Caki2 (cell line): ENCODE measurements at regions not wholly inside any gene's neighbourhood (a gene's known extent, or its start where the extent isn't known, plus 50 kb on each side); places are given as distances from the start of the nearest gene placed in this dataset.

Source experiments
- DNase-seq: peaks from one replicate; pipeline ENCODE4 v3.0.0-alpha.2; 2015; ENCODE audit warnings: low read depth
- in situ Hi-C: cut with HindIII; loops from 2 replicates; pipeline ENCODE4 v1.10.0; 2016; ENCODE audit warnings: low sequenced_read_pairs, low pct_unique_long_range_greater_than_20kb, mixed read lengths

DNA sequence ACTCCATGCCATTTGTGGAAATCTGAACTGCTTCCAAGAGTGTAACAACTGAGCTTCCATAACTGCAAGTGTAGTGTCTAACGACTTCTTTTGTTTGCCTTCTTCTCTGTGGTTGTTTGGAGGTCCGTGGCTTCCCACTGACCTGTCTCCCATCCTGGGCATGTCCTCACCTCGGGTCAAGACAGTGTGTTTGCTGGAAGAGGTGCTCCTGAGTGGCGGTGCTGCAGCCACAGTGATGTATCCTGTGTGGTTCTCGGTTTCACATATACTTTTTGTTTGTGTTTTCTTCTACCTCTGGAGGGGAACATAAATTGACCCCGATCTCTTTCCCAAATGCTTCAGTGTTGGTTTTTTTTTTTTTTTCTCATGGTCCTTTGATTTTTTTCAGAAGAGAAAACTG lies 84.7 kb upstream of the NPVF start:
- in situ Hi-C loops: no loop called here
- DNase-seq: no peak

DNA sequence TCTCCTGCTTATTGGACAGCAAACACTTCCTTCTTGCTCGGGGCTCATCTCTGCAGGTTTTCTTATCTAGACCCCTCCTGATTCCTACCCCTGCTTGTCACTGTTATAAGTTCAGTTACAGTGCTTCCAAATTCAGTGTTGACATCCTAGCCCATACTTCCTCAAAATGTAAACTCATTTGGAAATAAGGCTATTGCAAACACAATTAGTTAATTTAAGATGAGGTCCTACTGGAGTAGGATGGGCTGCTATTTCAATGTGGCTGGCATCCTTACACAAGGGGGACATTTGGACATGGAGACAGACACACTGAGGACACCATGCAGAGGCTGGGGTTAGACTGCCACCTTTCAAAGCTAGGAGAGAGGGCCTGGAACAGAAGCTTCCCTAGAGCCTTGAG lies 85.2 kb upstream of the NPVF start:
- in situ Hi-C loops: no loop called here

DNA sequence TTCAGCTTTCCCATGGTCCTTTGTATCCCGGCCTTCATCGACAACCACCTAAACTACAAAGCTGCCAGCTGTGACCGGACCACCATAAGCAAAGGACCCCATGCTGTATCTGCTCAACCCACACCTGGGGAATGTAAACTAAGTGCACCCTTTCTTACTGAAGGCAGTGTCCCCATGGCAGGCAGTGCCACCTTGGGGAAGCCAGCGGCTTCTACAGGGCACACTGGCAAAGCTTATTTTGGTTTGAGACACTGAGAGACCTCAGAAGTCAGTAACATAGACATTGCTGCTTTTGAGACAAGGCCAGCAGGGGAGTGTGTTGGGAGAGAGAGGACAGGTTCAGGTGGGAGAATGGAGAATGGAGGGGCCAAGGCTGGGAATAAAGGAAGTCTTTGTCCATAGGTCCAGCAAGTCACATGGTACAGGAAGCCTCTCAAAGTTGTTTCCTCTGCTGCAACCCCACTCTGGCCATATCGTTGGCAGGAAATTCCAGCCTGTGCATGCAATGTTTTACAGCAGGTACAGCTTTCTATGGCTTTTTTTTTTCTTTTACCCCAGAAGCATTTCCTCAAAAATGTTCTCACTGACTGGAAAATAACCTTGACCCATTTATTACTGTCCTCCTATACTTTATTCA lies 85.9 kb upstream of the NPVF start:
- in situ Hi-C loops: no loop called here
- DNase-seq: no peak

More for the DNA sequence above, 85.2 kb upstream of the NPVF start:
- no peak for DNase-seq

DNA sequence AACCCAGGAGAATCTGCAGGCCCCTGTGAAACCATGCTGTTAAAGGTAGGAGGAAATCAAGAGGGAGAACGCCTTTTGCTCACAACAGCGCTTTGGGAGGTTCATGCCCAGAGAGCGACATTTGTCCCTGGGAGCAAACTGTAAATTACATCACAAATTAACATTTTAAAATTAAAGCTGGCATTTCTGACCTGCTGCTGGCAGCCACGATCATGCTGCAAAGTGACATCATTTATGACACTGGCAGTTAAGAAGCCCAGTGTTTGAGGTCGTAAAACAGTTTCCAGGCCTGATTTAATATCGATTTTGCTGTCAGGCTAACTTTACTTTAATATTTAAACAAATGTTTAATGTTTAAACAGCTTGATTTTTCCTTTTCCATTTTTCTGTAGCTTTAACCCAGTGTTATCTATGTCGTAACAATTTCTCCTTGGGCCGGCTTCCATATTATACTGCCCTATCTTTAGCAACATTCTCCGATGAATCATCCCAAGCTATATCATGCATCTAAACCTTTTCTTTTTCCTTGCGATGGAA lies 86.5 kb upstream of the NPVF start:
- in situ Hi-C loops: no loop called here
- DNase-seq: no peak

DNA sequence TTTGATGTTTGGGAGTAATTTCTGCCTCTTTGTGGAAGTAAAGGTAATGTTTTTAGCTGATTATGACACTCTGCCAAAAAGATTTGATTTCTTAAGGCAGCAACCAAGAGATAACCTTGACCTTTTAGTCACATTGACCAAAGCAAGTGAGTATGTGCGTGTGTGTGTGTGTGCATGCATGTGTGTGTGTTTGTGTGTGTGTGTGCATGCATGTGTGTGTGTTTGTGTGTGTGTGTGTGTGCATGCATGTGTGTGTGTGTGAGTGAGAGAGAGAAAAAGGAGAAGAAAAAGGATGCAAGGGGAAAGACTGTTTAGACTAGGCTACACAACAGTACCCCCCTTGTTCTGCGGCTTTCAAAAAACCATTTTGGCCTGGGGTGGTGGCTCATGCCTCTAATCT lies 88.1 kb upstream of the NPVF start:
- no peak for DNase-seq
- in situ Hi-C loops: no loop called here

DNA sequence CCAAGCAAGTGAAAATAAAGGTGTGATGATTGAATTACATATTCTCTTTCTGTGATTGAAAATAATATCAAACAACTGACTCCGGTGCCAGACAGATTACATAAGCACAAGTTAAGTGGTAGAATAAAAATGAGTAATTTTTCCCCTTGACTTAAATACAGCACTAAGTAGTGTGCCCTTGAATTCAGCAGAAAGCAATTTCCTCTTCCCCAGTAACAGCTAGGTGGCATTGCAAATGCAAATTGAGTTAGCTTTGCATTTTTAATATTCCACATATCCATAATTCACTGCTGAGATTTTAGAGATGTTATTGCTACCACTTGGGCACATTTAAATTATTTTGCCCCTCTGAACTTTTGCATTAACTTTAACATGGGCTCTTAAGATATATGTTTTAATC lies 89.8 kb upstream of the NPVF start:
- no peak for DNase-seq
- in situ Hi-C loops: no loop called here

DNA sequence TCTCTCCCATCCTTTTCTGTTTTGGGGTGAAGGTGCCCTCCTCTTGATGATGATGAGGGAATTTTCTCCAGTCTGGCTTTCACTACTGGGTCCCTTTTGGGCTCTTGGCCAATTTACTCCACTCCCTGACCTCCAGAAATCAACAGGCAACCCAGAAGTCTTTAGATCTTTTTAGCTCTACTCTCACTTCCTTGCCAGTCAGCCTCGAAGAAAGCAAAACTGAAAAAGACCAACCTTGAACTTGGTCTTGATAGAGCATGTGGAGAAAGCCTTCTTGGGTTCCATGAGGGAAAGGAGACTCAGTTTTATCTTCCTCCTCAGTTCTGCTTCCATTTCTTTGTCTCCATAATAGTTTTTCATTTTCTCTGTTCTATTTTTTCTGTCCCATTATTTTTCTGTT lies 91.4 kb upstream of the NPVF start:
- DNase-seq: no peak
- in situ Hi-C loops: no loop called here

DNA sequence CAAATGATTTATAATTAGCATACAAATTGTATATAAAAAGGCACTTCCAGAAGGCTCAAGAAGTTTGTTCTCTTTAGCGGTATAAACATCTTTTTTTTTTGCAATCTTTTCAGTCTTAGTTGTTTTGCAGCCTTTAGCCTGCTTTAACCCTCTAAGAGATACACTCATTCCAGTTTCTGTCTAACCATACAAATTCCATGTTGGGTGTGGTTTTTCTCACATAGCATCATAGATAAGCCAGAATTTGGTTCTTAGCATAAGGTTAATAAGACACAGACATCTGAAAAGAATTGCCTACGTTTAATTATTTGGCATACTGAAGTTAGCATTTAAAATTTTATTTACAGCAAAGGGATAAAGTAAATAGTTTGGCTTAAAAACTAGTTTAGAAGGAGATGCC lies 92.5 kb upstream of the NPVF start:
- in situ Hi-C loops: no loop called here
- no peak for DNase-seq

DNA sequence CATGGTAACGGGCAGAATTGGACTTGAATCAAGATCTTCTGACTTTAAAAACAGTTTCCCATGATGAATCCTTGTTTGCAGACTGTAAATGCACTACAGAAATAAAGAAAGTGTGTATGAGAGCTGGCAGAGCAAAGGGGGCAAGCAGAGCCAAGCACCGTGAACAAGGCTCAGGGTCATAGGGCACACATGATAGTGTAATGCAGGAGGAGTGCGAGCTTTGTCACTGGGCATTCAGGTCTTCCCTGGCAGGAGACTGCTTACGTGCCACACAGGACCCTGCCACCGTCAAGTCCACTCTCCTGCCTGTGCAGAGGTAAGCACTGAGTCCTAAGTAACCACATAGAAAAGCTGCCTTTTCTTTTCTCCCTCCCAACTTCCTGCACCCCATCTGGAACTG lies 93.1 kb upstream of the NPVF start:
- no peak for DNase-seq
- in situ Hi-C loops: no loop called here

DNA sequence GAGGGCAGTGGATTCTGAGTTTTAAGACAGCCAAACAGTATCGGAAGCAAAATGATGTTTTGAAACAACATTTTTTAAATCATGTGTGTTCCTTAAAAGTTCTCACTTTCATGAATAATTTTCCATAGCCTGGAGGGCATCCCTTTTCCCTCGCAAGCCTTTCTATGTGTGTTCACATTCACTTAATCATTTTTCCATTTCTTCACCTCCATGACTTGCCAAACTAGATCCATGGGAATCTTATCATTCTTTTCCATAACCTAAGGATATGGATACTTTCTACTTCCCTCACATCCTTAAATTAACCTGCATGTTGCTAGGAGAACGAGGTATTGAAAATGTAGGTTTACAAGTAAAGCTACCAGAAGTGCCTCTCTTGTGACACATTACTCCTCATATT lies 94.2 kb upstream of the NPVF start:
- no peak for DNase-seq
- in situ Hi-C loops: no loop called here

DNA sequence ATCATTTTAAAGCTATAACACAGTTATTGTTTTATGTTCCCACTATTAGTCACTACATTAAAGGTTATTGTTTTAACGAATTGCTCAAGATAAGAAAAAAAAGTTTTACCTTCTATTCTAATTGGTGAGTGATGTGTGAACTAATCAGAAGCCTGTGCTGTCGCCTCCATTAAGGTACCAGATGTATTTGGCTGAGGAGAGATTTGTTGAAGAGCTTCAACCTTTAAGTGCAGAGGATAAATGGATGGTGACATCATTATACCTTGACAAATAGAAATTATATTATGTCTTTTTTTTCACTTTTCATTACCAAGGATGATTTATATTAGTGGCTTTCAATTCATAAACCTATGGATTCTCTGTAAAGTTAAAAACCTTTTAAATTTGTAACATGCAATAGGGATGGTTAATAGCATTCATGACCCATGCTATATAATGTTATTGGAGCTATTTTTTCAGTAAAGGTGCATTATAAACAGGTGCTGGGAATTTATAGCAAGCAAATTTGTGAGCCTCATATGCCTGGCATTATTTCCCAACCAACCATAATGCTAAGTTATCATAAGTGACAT lies 97.0 kb upstream of the NPVF start:
- DNase-seq: no peak
- in situ Hi-C loops: no loop called here

DNA sequence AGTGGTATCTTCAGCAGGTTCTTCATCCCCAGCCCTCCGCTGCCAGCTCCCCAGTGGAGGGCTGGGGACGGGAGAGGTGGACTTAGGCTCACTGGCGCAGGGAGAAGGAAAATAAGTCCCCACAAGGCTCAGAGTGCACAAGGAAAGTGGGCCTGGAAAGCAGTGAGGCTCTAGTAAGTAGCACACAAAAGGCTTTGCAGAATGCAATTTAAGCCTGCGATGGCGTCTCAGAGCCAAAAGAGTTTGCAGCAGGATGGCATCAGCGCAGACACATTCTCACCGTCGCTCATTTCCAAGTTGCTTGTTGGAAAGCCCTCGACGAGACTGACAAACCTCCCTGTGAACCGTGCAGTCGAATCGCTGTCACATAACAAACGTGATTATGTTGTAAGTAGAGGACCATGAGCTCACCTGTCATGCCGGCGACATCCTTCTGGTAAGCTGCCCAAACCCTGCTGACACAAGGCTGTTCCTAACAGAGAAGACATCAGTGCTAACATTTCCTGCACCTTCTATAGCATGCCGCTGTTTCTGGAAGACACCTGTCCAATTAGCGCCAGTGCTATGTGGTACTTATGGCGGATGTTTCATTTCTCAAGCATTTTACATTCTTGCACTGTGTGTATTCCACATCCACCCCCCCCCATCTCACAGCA lies 98.3 kb upstream of the NPVF start:
- in situ Hi-C loops: no loop called here

DNA sequence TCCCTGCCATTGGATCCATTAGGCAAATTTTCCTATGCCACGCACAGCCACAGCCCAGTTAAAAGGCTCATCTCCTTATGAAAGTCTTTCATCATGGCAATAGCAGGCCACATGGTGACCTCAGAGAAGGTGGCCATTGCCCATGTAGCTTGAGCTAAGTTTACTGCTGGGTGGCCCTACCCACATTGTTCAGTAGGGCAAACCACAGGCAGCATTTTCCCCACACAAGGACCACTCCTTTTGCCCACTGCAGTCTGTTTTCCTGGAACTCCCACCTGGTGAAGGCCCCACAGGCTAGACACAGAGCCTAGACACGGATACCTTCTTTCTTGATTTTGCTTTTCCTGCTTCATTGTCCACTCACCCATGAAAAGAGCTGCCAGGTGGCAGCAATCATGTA lies 101.5 kb upstream of the NPVF start:
- DNase-seq: no peak
- in situ Hi-C loops: no loop called here

More for the DNA sequence above, 98.3 kb upstream of the NPVF start:
- no peak for DNase-seq

DNA sequence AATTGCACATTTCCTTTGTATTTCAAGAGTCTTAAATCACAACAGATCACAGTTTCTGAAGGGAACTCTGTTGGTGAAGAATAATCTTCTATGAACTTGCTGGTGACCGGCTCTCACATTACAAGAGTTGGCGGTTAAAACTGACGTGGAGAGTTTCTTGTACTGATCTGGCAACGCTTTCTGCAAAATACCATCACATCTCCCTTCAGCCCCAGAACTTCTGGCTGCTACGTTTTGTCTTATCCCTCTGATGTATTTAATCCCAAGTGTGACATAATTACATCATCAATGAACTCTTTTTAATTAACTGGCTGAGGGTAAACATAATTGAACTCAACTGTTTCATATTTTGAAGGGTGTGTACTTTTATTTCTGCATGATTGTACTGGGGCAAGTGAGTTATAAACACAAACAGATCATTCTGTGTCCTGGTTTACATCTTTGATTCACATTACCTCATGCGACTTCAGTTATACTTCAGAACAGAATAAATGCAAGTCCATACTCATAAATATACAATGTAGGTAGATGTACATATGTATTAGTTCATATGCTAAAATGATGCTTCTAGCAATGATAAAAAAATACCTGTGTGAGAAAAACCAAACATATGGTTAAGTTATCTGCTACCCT lies 105.1 kb upstream of the NPVF start:
- in situ Hi-C loops: no loop called here
- no peak for DNase-seq

DNA sequence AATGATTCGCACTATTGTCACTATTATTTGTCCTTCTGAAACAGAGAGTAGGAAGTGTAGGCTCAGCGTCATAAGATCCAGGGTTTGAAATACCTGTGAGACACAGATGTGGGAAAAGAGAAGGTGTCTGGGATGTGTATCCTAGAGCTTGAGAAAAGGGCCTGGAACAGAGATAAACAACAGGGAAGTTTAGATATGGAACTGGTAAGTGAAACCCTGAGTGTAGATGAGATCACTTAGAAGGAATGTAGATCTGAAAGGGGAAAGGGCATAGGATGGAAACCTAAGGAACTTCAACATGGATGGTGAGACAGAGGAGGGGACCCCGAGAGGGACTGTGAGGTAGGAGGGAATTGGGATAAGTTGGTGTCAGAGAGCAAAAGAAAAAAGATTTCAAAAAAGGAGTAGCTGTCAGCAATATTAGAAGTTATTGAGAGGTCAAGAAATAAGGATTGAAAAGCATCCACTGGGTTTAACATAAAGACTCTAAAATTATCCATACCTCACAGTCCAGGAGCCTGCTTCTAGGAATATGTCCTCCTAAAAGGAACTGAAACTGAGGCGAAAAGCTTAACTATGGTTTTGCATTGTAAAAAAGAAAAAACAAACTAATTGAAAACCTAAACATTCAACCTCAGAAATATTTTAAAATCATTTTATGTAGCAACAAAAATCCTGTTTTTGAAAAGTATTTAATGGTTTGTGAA lies 119.2 kb upstream of the NPVF start:
- no peak for DNase-seq
- in situ Hi-C loops: no loop called here

DNA sequence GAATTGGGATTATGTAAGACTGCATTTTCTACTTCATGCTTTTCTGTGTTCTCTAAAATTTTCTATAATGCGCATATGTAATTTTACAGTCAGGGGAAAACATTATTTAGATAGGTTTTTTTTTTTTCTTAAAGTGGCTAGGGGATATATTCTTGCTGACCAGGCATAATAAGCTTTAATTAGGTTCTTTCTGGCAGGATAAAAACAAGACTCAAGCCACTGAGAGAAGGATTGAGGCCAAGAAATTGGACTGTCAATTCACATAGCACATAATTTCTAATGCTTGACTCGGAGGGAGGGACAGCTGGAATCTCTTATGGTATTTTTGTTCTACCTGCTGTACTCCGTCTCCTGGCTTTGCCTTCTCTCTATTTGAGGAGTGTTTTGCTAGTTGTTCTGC lies 119.8 kb upstream of the NPVF start:
- in situ Hi-C loops: no loop called here
- no peak for DNase-seq

DNA sequence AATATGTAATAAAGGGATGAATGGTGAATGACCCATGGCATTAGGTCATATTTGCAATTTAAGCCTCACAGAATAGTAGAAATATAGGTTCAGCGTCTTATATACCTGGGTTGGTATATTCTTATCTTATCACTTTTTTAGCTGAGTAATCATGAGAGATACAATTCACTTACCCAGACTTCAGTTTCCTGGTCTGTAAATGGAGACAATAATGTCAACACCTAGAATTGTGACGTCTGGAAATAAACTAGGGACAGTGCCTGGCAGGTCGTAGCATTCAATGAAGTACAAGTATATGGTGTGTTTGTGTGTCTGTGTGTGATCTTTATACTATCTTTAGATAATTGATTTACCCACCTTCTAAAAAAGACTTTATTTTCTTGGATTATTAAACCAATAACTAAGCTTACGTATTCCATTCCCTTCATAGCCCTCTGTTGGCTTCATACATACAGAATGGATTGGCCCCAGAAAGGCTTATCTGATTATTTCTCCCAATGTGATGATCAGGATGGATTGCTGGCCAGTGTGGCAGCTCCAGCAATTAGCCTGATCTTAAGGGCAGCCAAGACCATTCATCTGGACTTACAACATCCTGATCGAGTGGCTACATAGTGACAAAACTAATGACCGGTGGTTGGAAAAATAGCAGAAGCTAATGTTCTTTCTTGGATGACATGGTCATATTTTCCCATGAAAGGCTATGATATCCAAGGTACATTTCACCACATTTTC lies 121.2 kb upstream of the NPVF start:
- in situ Hi-C loops: no loop called here
- DNase-seq: no peak

DNA sequence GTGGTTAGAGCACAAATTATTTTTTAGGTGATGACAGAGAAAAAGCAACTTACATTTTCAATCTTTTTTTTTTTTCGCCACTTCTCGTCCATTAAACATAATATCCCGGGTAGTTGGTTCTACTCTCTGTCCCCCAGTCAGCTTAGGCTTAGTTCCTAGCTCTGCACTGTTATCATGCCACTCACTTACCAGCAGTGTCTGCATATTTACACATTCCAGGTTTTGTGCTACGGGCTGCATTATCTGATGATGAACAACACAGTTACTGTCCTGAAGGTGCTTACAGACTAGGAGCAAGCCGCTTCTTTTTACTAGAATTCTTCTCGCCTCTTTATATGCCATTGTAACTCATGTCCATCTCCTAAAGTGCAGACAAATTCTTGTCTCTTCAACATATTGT lies 121.8 kb upstream of the NPVF start:
- in situ Hi-C loops: no loop called here
- no peak for DNase-seq
